Prostate gland (tissue), 2 donors: ENCODE measurements at regions not wholly inside any gene's neighbourhood (a gene's known extent, or its start where the extent isn't known, plus 50 kb on each side); places are given as distances from the start of the nearest gene placed in this dataset.

Source experiments
- CTCF ChIP-seq, 4 experiments: fragments of 200-600 bp in 2 of 4; fragments of 450-650 bp in 2 of 4; sonication (generic) in 2 of 4; IDR thresholded peaks; 1 replicate in 3 of 4; 2 replicates in 1 of 4; pipeline ENCODE4 v1.5.1; 2016 to 2019; ENCODE audit warnings: antibody characterized with exemption in 4 of 4, mild to moderate bottlenecking in 2 of 4, moderate library complexity in 2 of 4
- POLR2A ChIP-seq: fragments of 450-650 bp; IDR thresholded peaks from one replicate; pipeline ENCODE4 v1.6.1; 2016; ENCODE audit warnings: antibody characterized with exemption, mild to moderate bottlenecking
- POLR2AphosphoS5 ChIP-seq: sonication (generic); formaldehyde crosslinking; IDR thresholded peaks from one replicate; pipeline ENCODE4 v1.6.1; 2017; ENCODE audit warnings: antibody characterized with exemption

GRCh38 chr11:80173371-80174136 lies 732.7 kb upstream of the TENM4 start:
- no peak for TF ChIP-seq CTCF (IDR thresholded peaks at IDR 0.05)
- no peak for TF ChIP-seq POLR2AphosphoS5
- no peak for TF ChIP-seq POLR2A
